Body of pancreas (tissue), 4 donors: ENCODE measurements at regions not wholly inside any gene's neighbourhood (a gene's known extent, or its start where the extent isn't known, plus 50 kb on each side); places are given as distances from the start of the nearest gene placed in this dataset.

Experiments used
- POLR2A ChIP-seq, 3 donors: fragments of 450-650 bp; IDR thresholded peaks; one replicate each; pipeline ENCODE4 v1.6.1; 2016; ENCODE audit warnings: antibody characterized with exemption in 3 of 3, mild to moderate bottlenecking in 2 of 3
- TF ChIP-seq, protein P1 (sequence below), 7 experiments: fragments of 450-650 bp in 4 of 7; fragments of 200-600 bp in 3 of 7; sonication (generic) in 3 of 7; IDR thresholded peaks; one replicate each; pipeline ENCODE4 v1.5.1; 2016 to 2019; ENCODE audit warnings: antibody characterized with exemption in 7 of 7

DNA sequence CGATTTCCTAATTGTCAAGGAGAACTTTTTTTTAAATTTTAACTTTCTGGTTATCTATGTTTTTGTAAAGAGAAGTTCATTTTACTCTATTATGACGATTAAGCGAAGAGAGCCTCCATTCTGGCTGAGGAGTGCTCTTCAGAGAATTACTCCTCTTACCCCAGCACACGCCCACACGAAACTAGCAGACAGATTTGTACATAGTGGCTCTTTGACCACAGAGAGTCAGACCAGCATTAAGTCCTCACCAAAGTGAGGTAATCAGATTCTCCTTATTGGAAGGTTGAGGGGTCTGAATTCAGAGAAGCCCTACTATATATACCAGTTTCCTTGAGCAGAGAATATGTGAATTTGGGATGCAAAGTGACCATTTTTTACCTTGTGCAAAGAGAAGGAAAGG is 204.8 kb upstream of the TSC22D2 start:
- no peak for TF ChIP-seq POLR2A (IDR thresholded peaks at IDR 0.05)
- TF ChIP-seq, protein P1, sequence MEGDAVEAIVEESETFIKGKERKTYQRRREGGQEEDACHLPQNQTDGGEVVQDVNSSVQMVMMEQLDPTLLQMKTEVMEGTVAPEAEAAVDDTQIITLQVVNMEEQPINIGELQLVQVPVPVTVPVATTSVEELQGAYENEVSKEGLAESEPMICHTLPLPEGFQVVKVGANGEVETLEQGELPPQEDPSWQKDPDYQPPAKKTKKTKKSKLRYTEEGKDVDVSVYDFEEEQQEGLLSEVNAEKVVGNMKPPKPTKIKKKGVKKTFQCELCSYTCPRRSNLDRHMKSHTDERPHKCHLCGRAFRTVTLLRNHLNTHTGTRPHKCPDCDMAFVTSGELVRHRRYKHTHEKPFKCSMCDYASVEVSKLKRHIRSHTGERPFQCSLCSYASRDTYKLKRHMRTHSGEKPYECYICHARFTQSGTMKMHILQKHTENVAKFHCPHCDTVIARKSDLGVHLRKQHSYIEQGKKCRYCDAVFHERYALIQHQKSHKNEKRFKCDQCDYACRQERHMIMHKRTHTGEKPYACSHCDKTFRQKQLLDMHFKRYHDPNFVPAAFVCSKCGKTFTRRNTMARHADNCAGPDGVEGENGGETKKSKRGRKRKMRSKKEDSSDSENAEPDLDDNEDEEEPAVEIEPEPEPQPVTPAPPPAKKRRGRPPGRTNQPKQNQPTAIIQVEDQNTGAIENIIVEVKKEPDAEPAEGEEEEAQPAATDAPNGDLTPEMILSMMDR (IDR thresholded peaks at IDR 0.05) = no peak
